BE2C (cell line): ENCODE measurements at regions not wholly inside any gene's neighbourhood (a gene's known extent, or its start where the extent isn't known, plus 50 kb on each side); places are given as distances from the start of the nearest gene placed in this dataset.

Experiments
- DNase-seq: peaks from one replicate; pipeline ENCODE4 v3.0.0-alpha.2; 2020
- H3K27me3 ChIP-seq: fragments of 250-450 bp; sonication (Bioruptor Pico); 2 replicates; pipeline ENCODE4 v1.5.1; 2020; ENCODE audit warnings: mild to moderate bottlenecking
- H3K36me3 ChIP-seq: fragments of 250-450 bp; sonication (Bioruptor Pico); 2 replicates; pipeline ENCODE4 v1.5.1; 2020; ENCODE audit warnings: mild to moderate bottlenecking
- H3K4me1 ChIP-seq: fragments of 250-450 bp; sonication (Bioruptor Pico); 2 replicates; pipeline ENCODE4 v1.5.1; 2020
- H3K4me3 ChIP-seq: 2 replicates; pipeline ENCODE4 v1.5.1; 2011; ENCODE audit warnings: low read depth, low read length
- H3K9me3 ChIP-seq: fragments of 250-450 bp; sonication (Bioruptor Pico); 2 replicates; pipeline ENCODE4 v1.5.1; 2020
- CTCF ChIP-seq: IDR thresholded peaks from 2 replicates; pipeline ENCODE4 v1.5.1; 2012; ENCODE audit warnings: mild to moderate bottlenecking, low read depth, low read length

- Histone ChIP-seq H3K9me3 (no peaks in the 10 kb centered on the region), H3K4me3 (no peak overlapping the region), H3K4me1 (no peaks in the 10 kb centered on the region), H3K27me3 (no peaks in the 10 kb centered on the region), H3K36me3 (no peaks in the 10 kb centered on the region)
- DNase-seq: no peak
- TF ChIP-seq CTCF: no peak
These were observed 207.7 kb upstream of the ATP11B start for GRCh38 chr3:182585532-182586150.

- no peaks in the 10 kb centered on the region for H3K36me3 ChIP-seq
- no peak for DNase-seq
- TF ChIP-seq CTCF: no peak
- no peaks in the 10 kb centered on the region for H3K4me1 ChIP-seq
- no peaks in the 10 kb centered on the region for H3K9me3 ChIP-seq
- no peaks in the 10 kb centered on the region; the same call in 1 of the 2 replicates for H3K27me3 ChIP-seq
- H3K4me3 ChIP-seq: no peak overlapping the region
These were observed 200.6 kb upstream of the ATP11B start for GRCh38 chr3:182592747-182593146.

GRCh38 chr3:182596676-182597410 lies 196.5 kb upstream of the ATP11B start:
- Histone ChIP-seq H3K4me3 (no peak overlapping the region), H3K9me3 (no peaks in the 10 kb centered on the region), H3K4me1 (no peaks in the 10 kb centered on the region), H3K27me3 (no peaks in the 10 kb centered on the region; the same call in 1 of the 2 replicates), H3K36me3 (no peaks in the 10 kb centered on the region)
- no peak for DNase-seq
- no peak for TF ChIP-seq CTCF

- Histone ChIP-seq H3K4me3 (no peak overlapping the region), H3K27me3 (no peaks in the 10 kb centered on the region; the same call in 1 of the 2 replicates), H3K36me3 (no peaks in the 10 kb centered on the region), H3K9me3 (no peaks in the 10 kb centered on the region), H3K4me1 (no peaks in the 10 kb centered on the region)
- TF ChIP-seq CTCF: no peak
- no peak for DNase-seq
These were observed 195.7 kb upstream of the ATP11B start for GRCh38 chr3:182597621-182598041.

GRCh38 chr3:182601597-182601996 lies 191.7 kb upstream of the ATP11B start:
- TF ChIP-seq CTCF: no peak

GRCh38 chr3:182603501-182603900 lies 189.8 kb upstream of the ATP11B start:
- H3K4me1 ChIP-seq: no peaks in the 10 kb centered on the region
- DNase-seq: no peak
- H3K27me3 ChIP-seq: peaks cover 6% of the 10 kb centered on the region; the same call in 1 of the 2 replicates
- H3K4me3 ChIP-seq: no peak overlapping the region
- H3K36me3 ChIP-seq: no peaks in the 10 kb centered on the region
- H3K9me3 ChIP-seq: no peaks in the 10 kb centered on the region
- no peak for TF ChIP-seq CTCF

More at GRCh38 chr3:182601597-182601996, 191.7 kb upstream of the ATP11B start:
- no peaks in the 10 kb centered on the region for H3K36me3 ChIP-seq
- no peaks in the 10 kb centered on the region for H3K9me3 ChIP-seq
- no peak for DNase-seq
- no peaks in the 10 kb centered on the region for H3K4me1 ChIP-seq
- no peak overlapping the region for H3K4me3 ChIP-seq
- no peaks in the 10 kb centered on the region for H3K27me3 ChIP-seq
